ENCODE measurements at regions not wholly inside any gene's neighbourhood (a gene's known extent, or its start where the extent isn't known, plus 50 kb on each side); places are given as distances from the start of the nearest gene placed in this dataset.

DNA sequence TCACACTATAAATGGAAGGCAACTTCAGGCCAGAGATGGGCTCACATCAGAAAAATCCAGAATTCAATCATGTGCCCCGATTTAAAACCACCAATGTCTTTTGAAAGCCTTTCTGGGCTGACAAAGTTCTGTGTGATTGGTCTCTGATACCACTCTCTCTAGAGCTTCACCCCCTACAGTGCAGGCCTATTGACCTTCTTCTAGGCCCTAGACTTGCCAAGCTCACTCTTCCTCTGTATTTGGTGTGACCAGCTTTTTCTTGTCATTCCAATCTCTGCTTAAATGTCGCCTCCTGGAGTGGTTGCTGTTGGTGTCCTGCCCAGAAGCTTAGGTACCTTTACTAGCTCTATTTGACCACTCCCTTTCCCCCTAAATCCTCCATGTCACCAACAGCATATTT, 78.7 kb downstream of the GCNT4 start:
- TF ChIP-seq, protein P1, sequence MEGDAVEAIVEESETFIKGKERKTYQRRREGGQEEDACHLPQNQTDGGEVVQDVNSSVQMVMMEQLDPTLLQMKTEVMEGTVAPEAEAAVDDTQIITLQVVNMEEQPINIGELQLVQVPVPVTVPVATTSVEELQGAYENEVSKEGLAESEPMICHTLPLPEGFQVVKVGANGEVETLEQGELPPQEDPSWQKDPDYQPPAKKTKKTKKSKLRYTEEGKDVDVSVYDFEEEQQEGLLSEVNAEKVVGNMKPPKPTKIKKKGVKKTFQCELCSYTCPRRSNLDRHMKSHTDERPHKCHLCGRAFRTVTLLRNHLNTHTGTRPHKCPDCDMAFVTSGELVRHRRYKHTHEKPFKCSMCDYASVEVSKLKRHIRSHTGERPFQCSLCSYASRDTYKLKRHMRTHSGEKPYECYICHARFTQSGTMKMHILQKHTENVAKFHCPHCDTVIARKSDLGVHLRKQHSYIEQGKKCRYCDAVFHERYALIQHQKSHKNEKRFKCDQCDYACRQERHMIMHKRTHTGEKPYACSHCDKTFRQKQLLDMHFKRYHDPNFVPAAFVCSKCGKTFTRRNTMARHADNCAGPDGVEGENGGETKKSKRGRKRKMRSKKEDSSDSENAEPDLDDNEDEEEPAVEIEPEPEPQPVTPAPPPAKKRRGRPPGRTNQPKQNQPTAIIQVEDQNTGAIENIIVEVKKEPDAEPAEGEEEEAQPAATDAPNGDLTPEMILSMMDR (IDR thresholded peaks at IDR 0.05 in 2 of 3, conservative IDR thresholded peaks at IDR 0.05 in 1 of 3; ENCODE audit: insufficient read depth in 2 of 3, low read depth in 1 of 3, low read length in 3 of 3) = no peak
- TF ChIP-seq, protein P2, sequence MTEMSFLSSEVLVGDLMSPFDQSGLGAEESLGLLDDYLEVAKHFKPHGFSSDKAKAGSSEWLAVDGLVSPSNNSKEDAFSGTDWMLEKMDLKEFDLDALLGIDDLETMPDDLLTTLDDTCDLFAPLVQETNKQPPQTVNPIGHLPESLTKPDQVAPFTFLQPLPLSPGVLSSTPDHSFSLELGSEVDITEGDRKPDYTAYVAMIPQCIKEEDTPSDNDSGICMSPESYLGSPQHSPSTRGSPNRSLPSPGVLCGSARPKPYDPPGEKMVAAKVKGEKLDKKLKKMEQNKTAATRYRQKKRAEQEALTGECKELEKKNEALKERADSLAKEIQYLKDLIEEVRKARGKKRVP (CRISPR knock-in tag; IDR thresholded peaks at IDR 0.05) = no peak
- TF ChIP-seq NCOA1 (IDR thresholded peaks at IDR 0.05; ENCODE audit: low read depth) = no peak
- TF ChIP-seq, protein P3, sequence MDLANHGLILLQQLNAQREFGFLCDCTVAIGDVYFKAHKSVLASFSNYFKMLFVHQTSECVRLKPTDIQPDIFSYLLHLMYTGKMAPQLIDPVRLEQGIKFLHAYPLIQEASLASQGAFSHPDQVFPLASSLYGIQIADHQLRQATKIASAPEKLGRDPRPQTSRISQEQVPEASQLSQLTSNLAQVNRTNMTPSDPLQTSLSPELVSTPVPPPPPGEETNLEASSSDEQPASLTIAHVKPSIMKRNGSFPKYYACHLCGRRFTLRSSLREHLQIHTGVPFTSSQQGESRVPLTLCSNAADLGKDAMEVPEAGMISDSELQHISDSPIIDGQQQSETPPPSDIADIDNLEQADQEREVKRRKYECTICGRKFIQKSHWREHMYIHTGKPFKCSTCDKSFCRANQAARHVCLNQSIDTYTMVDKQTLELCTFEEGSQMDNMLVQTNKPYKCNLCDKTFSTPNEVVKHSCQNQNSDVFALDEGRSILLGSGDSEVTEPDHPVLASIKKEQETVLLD (IDR thresholded peaks at IDR 0.05) = no peak
- TF ChIP-seq, protein P4, sequence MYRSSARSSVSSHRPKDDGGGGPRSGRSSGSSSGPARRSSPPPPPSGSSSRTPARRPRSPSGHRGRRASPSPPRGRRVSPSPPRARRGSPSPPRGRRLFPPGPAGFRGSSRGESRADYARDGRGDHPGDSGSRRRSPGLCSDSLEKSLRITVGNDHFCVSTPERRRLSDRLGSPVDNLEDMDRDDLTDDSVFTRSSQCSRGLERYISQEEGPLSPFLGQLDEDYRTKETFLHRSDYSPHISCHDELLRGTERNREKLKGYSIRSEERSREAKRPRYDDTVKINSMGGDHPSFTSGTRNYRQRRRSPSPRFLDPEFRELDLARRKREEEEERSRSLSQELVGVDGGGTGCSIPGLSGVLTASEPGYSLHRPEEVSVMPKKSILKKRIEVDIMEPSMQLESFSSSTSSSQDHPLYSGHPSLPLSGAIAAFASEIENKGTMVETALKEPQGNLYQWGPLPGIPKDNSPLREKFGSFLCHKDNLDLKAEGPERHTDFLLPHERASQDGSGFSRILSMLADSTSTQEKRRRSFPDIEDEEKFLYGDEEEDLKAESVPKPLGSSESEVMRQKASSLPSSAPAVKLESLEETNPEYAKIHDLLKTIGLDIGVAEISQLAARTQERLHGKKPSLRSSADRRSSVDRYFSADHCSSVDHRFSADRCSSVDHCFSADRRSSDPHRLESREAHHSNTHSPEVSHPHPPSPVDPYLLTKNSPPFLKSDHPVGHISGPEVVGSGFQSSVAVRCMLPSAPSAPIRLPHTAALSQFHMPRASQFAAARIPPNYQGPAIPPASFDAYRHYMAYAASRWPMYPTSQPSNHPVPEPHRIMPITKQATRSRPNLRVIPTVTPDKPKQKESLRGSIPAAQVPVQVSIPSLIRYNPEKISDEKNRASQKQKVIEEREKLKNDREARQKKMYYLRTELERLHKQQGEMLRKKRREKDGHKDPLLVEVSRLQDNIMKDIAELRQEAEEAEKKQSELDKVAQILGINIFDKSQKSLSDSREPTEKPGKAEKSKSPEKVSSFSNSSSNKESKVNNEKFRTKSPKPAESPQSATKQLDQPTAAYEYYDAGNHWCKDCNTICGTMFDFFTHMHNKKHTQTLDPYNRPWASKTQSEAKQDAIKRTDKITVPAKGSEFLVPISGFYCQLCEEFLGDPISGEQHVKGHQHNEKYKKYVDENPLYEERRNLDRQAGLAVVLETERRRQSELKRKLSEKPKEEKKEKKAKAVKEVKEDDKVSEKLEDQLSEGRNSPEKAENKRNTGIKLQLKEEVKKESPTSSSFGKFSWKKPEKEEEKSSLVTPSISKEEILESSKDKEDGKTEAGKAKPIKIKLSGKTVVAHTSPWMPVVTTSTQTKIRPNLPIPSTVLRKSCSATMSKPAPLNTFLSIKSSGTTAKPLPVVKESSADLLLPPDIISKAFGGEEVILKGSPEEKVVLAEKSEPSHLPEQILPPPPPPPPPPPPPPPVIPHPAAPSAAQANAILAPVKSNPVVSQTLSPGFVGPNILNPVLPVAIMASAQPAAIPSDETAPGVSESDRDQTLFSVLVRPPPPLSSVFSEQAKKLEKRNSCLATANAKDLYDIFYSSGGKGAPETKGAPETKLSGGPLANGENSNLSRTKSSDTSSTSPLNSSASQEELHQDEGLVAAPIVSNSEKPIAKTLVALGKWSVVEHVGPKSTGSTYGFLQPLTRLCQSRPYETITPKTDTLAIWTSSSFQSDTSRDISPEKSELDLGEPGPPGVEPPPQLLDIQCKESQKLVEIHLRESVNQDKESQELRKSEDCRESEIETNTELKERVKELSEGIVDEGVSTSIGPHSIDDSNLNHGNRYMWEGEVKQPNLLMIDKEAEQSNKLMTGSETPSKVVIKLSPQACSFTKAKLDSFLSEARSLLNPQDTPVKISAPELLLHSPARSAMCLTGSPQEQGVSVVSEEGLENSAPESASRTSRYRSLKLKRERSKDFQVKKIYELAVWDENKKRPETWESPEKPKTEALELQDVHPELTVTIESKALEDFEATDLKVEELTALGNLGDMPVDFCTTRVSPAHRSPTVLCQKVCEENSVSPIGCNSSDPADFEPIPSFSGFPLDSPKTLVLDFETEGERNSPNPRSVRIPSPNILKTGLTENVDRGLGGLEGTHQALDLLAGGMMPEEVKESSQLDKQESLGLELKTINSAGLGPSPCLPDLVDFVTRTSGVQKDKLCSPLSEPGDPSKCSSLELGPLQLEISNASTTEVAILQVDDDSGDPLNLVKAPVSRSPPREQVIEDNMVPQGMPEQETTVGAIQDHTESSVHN (IDR thresholded peaks at IDR 0.05; ENCODE audit: borderline replicate concordance in 1 of 2, low read depth in 1 of 2) = no peak
- TF ChIP-seq POLR2A (conservative IDR thresholded peaks at IDR 0.05) = no peak
- TF ChIP-seq, protein P5, sequence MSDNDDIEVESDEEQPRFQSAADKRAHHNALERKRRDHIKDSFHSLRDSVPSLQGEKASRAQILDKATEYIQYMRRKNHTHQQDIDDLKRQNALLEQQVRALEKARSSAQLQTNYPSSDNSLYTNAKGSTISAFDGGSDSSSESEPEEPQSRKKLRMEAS (CRISPR knock-in tag; IDR thresholded peaks at IDR 0.05) = no peak
- no peak for TF ChIP-seq CBFB (CRISPR knock-in tag; IDR thresholded peaks at IDR 0.05)
- no peak for TF ChIP-seq NR2C1 (IDR thresholded peaks at IDR 0.05)
- no peak for TF ChIP-seq NR2C1 (tag; IDR thresholded peaks at IDR 0.05)
- no peak for TF ChIP-seq POLR2B (IDR thresholded peaks at IDR 0.05; ENCODE audit: low read depth, partially characterized antibody)

All from K562 (cell line).